GM23248 (cell line): ENCODE measurements at regions not wholly inside any gene's neighbourhood (a gene's known extent, or its start where the extent isn't known, plus 50 kb on each side); places are given as distances from the start of the nearest gene placed in this dataset.
"Not testable (repeated sequence)": the region's sequence is repeated elsewhere in the genome, so short reads cannot be mapped to it uniquely, and the experiment has no call there.

Experiments used
- DNase-seq: peaks from one replicate; pipeline ENCODE4 v3.0.0-alpha.2; 2015
- H2AFZ ChIP-seq: fragments of 200-600 bp; sonication (generic); 2 replicates; pipeline ENCODE4 v1.6.1; 2016; ENCODE audit warnings: antibody characterized with exemption
- H3F3A ChIP-seq: fragments of 200-600 bp; sonication (generic); 2 replicates; pipeline ENCODE4 v1.6.1; 2016; ENCODE audit warnings: mild to moderate bottlenecking, antibody characterized with exemption, mixed run types; ENCODE audit not compliant: insufficient read depth
- H3K27ac ChIP-seq: fragments of 200-600 bp; sonication (generic); 2 replicates; pipeline ENCODE4 v1.5.1; 2016; ENCODE audit warnings: mild to moderate bottlenecking
- H3K27me3 ChIP-seq: fragments of 200-600 bp; sonication (generic); replicated peaks from 2 replicates; pipeline ENCODE4 v1.6.1; 2016; ENCODE audit warnings: mild to moderate bottlenecking; ENCODE audit not compliant: insufficient read depth
- H3K36me3 ChIP-seq: fragments of 200-600 bp; sonication (generic); 2 replicates; pipeline ENCODE4 v1.6.1; 2016; ENCODE audit warnings: low read depth, mild to moderate bottlenecking
- H3K4me1 ChIP-seq: fragments of 200-600 bp; sonication (generic); 2 replicates; pipeline ENCODE4 v1.6.1; 2016; ENCODE audit warnings: mild to moderate bottlenecking; ENCODE audit not compliant: insufficient read depth
- H3K4me2 ChIP-seq: fragments of 200-600 bp; sonication (generic); one replicate; pipeline ENCODE4 v1.6.1; 2016; ENCODE audit warnings: mild to moderate bottlenecking; ENCODE audit not compliant: unreplicated experiment
- H3K4me3 ChIP-seq: fragments of 200-600 bp; sonication (generic); 2 replicates; pipeline ENCODE4 v1.5.1; 2016; ENCODE audit warnings: mild to moderate bottlenecking
- H3K79me2 ChIP-seq: fragments of 200-600 bp; sonication (generic); 2 replicates; pipeline ENCODE4 v1.6.1; 2016; ENCODE audit warnings: mild to moderate bottlenecking; ENCODE audit not compliant: insufficient read depth
- H3K9ac ChIP-seq: fragments of 200-600 bp; sonication (generic); 2 replicates; pipeline ENCODE4 v1.6.1; 2016; ENCODE audit warnings: mild to moderate bottlenecking
- H3K9me2 ChIP-seq: fragments of 200-600 bp; sonication (generic); 2 replicates; pipeline ENCODE4 v1.6.1; 2016; ENCODE audit warnings: mixed run types, mild to moderate bottlenecking, moderate library complexity; ENCODE audit not compliant: insufficient read depth
- H3K9me3 ChIP-seq: fragments of 200-600 bp; sonication (generic); one replicate; pipeline ENCODE4 v1.6.1; 2017; ENCODE audit warnings: low read depth
- H4K20me1 ChIP-seq: fragments of 200-600 bp; sonication (generic); 2 replicates; pipeline ENCODE4 v1.6.0; 2016; ENCODE audit not compliant: insufficient read depth
- EZH2 ChIP-seq: fragments of 200-600 bp; sonication (generic); IDR thresholded peaks from 2 replicates; pipeline ENCODE4 v1.6.1; 2018; ENCODE audit warnings: antibody characterized with exemption, mild to moderate bottlenecking; ENCODE audit not compliant: insufficient read depth, poor library complexity, severe bottlenecking
- EZH2phosphoT487 ChIP-seq: fragments of 200-600 bp; sonication (generic); IDR thresholded peaks from 2 replicates; pipeline ENCODE4 v1.6.1; 2018; ENCODE audit warnings: antibody characterized with exemption, moderate library complexity, mild to moderate bottlenecking, low read depth; ENCODE audit not compliant: insufficient read depth
- WGBS, 2 experiments: methylation state at CpG; one replicate each; pipeline ENCODE4 v1.1.6; 2015 to 2017; ENCODE audit warnings: low lambda C conversion rate in 2 of 2, low coverage in 1 of 2; ENCODE audit errors: missing lambda C conversion rate in 2 of 2; 5-methylcytosine and 5-hydroxymethylcytosine counted together
- in situ Hi-C: fragments of 300-500 bp; cut with MboI; formaldehyde crosslinking; loops from 2 replicates; pipeline ENCODE4 v1.15.0; 2020

DNA sequence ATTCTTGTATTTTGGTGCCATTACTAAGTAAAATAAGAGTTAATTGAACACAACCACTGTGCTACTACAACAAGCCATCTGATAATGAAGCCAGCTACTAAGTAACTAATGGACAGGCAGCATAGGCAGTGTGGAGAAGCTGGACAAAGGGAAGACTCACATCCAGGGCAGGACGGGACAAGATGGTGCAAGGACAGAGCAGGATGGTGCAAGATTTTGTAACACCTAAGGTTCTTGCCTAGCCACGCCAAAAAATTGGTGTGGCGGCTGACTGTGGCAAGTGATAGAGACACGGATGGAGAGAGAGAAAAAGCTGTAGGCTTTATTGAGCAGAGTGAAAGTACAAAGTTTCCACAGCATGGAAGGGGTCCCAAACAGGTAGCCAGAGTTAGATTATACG is 114.0 kb upstream of the VANGL1 start:
- 82 to 84% methylated on average over 5 of the region's 5 CpGs for WGBS, 2 experiments
- Histone ChIP-seq H4K20me1 (no peaks in the 10 kb centered on the region), H3K9me2 (no peaks in the 10 kb centered on the region), H3K79me2 (no peaks in the 10 kb centered on the region), H3F3A (peaks cover 23% of the 10 kb centered on the region), H3K4me1 (peaks cover 40% of the 10 kb centered on the region), H2AFZ (no peak overlapping the region), H3K36me3 (no peaks in the 10 kb centered on the region), H3K4me3 (no peak overlapping the region), H3K9ac (no peak overlapping the region), H3K27ac (no peak overlapping the region), H3K9me3 (no peaks in the 10 kb centered on the region), H3K27me3 (no peaks in the 10 kb centered on the region), H3K4me2 (no peak overlapping the region)
- in situ Hi-C loops = no loop called here
- TF ChIP-seq EZH2phosphoT487 (no peak), EZH2 (no peak)
- no peak for DNase-seq

DNA sequence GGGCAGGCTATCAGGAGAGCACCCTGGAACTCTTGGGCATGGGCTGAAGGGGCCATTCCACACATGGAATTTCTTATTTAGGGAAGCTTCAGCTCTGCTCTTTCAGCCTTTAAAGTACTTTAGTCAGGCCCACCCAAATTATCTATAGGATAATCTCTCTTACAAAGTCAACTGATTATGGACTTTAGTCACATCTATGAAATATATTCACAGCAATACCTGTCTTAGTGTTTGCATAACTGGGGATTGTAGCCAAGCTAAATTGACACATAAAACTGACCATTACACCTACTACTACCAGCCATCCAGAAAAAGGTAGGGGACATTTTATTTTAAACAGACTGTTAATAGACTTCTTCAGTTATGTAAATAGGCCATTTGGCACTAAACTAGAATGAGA is 114.9 kb upstream of the VANGL1 start:
- in situ Hi-C loops = no loop called here
- H3K4me3 ChIP-seq = no peak overlapping the region
- H3K79me2 ChIP-seq = no peaks in the 10 kb centered on the region
- H3K4me2 ChIP-seq = no peak overlapping the region
- H3K9me3 ChIP-seq = no peaks in the 10 kb centered on the region
- no peaks in the 10 kb centered on the region for H3K27me3 ChIP-seq
- no peak overlapping the region for H2AFZ ChIP-seq
- peaks cover 40% of the 10 kb centered on the region for H3K4me1 ChIP-seq
- no peaks in the 10 kb centered on the region for H4K20me1 ChIP-seq
- TF ChIP-seq EZH2 (no peak), EZH2phosphoT487 (no peak)
- H3K36me3 ChIP-seq = no peaks in the 10 kb centered on the region
- H3K27ac ChIP-seq = no peak overlapping the region
- no peak for DNase-seq
- H3K9me2 ChIP-seq = no peaks in the 10 kb centered on the region
- H3F3A ChIP-seq = peaks cover 23% of the 10 kb centered on the region
- no peak overlapping the region for H3K9ac ChIP-seq

DNA sequence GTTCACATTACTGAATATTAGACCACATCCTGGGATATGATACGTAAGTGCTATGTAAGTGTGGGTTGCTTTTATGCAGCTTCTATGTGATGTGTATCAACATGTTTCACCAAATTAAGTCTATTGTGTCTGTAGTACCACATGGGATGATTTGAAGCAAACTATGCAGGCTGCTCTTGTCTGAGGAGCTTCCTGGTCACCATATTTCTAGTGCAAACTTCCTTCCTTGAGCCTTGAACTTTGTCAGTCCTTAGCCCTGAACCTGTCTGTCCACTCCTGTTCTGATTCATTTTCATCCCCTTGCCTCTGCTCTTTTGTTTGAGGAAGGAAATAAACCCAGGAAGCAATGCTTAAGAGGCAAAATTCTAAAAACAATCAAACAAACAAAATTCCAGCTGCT is 117.5 kb upstream of the VANGL1 start:
- no peaks in the 10 kb centered on the region for H4K20me1 ChIP-seq
- no peak overlapping the region for H3K27ac ChIP-seq
- no peak overlapping the region for H3K4me3 ChIP-seq
- no peak for TF ChIP-seq EZH2phosphoT487
- no peak for TF ChIP-seq EZH2
- H3K9me2 ChIP-seq = no peaks in the 10 kb centered on the region
- no peaks in the 10 kb centered on the region for H3K9me3 ChIP-seq
- no peak overlapping the region for H2AFZ ChIP-seq
- peaks cover 12% of the 10 kb centered on the region for H3F3A ChIP-seq
- in situ Hi-C loops = no loop called here
- no peak overlapping the region for H3K9ac ChIP-seq
- H3K79me2 ChIP-seq = no peaks in the 10 kb centered on the region
- 96 to 100% methylated on average over 1 of the region's 1 CpG for WGBS, 2 experiments
- no peaks in the 10 kb centered on the region for H3K36me3 ChIP-seq
- no peaks in the 10 kb centered on the region for H3K27me3 ChIP-seq
- H3K4me2 ChIP-seq = no peak overlapping the region
- no peak for DNase-seq
- H3K4me1 ChIP-seq = peaks cover 22% of the 10 kb centered on the region

DNA sequence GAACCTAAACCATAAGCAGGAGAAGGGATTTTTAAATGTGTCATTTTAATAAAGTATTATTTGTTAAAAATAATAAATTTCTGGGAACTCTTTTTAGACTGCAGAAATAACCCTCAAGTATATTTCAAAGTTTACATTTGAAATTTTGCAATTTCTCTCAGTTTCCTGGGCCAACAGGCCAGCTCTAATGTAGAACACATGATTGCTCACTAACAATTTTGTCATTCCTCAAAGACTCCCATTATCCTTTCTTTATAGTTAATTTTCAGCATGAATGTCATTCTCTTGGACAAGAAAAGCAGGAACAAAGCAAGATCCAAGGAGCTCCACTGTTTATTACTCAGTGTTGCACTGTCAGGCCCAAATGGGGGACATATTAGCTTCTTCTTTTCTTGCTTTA is 119.4 kb upstream of the VANGL1 start:
- no peak overlapping the region for H3K4me3 ChIP-seq
- in situ Hi-C loops = no loop called here
- TF ChIP-seq EZH2phosphoT487 (no peak), EZH2 (no peak)
- H3K27ac ChIP-seq = no peak overlapping the region
- H3K9ac ChIP-seq = no peak overlapping the region
- H3F3A ChIP-seq = no peaks in the 10 kb centered on the region
- no peak for DNase-seq
- H3K36me3 ChIP-seq = no peaks in the 10 kb centered on the region
- H3K9me3 ChIP-seq = no peaks in the 10 kb centered on the region
- no peaks in the 10 kb centered on the region for H3K79me2 ChIP-seq
- no peak overlapping the region for H3K4me2 ChIP-seq
- no peaks in the 10 kb centered on the region for H3K9me2 ChIP-seq
- H3K4me1 ChIP-seq = peaks cover 10% of the 10 kb centered on the region
- H2AFZ ChIP-seq = no peak overlapping the region
- H3K27me3 ChIP-seq = no peaks in the 10 kb centered on the region
- H4K20me1 ChIP-seq = no peaks in the 10 kb centered on the region

DNA sequence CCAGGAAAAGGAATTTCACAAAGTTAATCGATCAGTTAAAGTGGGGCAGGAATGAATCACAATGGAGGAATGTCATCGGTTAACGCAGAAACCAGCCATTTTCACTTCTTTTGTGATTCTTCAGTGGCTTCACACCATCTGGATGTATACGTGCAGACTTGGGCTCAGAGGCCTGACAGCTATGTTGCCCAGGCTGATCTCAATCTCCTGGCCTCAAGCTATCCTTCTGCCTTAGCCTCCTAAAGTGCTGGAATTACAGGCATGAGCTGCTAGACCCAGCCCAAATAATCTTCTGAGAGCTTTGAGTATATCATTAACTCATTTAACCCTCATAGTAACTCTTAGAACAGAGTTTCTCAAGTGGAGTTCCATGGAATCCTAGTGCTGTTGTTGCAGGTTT is 126.5 kb upstream of the VANGL1 start:
- no peaks in the 10 kb centered on the region for H3K79me2 ChIP-seq
- H3K4me1 ChIP-seq = peaks cover 4% of the 10 kb centered on the region
- 72% methylated on average over 4 of the region's 4 CpGs for WGBS, 2 experiments
- in situ Hi-C loops = no loop called here
- H3K4me2 ChIP-seq = no peak overlapping the region
- H3K9me3 ChIP-seq = no peaks in the 10 kb centered on the region
- H3K27me3 ChIP-seq = no peaks in the 10 kb centered on the region
- no peaks in the 10 kb centered on the region for H4K20me1 ChIP-seq
- H2AFZ ChIP-seq = no peak overlapping the region
- H3K36me3 ChIP-seq = no peaks in the 10 kb centered on the region
- H3K9me2 ChIP-seq = no peaks in the 10 kb centered on the region
- H3K9ac ChIP-seq = no peak overlapping the region
- H3K4me3 ChIP-seq = no peak overlapping the region
- no peaks in the 10 kb centered on the region for H3F3A ChIP-seq
- H3K27ac ChIP-seq = no peak overlapping the region
- no peak for DNase-seq
- TF ChIP-seq EZH2phosphoT487 (no peak), EZH2 (no peak)

DNA sequence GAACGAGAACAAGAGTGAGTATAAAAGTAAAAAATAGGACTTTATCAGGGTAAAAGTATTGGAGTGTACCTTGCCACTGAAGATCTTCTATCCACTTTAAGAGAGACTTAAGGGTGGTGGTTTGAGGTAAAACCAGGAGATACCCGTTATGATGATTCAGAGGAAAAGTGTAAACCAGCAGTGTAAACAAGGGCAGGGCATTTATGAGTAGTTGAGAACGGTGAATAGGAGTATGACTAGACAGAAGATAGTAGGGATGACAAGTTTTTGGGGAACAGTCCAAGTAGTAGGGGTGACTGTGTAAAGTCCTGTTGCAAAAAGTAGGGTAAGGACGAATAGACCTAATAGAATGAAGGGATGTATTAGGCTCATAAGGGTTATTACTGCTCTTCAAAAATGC is 131.5 kb upstream of the VANGL1 start:
- H4K20me1 ChIP-seq, H3K36me3 ChIP-seq, in situ Hi-C loops, H3K4me3 ChIP-seq, H3K9me3 ChIP-seq, H3K9me2 ChIP-seq, H2AFZ ChIP-seq, H3K27me3 ChIP-seq, H3K79me2 ChIP-seq: not testable (repeated sequence)
- Histone ChIP-seq H3K9ac (0 out of 2 replicates have a peak overlapping the region, but pooled peaks have one; percentile 37), H3K4me1 (peaks cover 46% of the 10 kb centered on the region), H3F3A (peaks cover 16% of the 10 kb centered on the region; the same call in 1 of the 2 replicates), H3K27ac (peak overlapping the region; percentile 41), H3K4me2 (peak overlapping the region; percentile 16)
- WGBS, 2 experiments = 35 to 36% methylated on average over 4 of the region's 4 CpGs
- DNase-seq = peak; percentile 77
